Vagina (tissue), 2 donors: ENCODE measurements at regions not wholly inside any gene's neighbourhood (a gene's known extent, or its start where the extent isn't known, plus 50 kb on each side); places are given as distances from the start of the nearest gene placed in this dataset.

Experiments used
- DNase-seq, 2 donors: peaks; one replicate each; pipeline ENCODE4 v3.0.0-alpha.2; 2017; ENCODE audit errors: extremely low spot score in 2 of 2
- H3K27ac ChIP-seq: fragments of 200-600 bp; sonication (generic); one replicate; pipeline ENCODE4 v1.5.1; 2019
- H3K27me3 ChIP-seq: fragments of 200-600 bp; sonication (generic); one replicate; pipeline ENCODE4 v1.5.1; 2019
- H3K36me3 ChIP-seq, 2 donors: fragments of 200-600 bp; sonication (generic); one replicate each; pipeline ENCODE4 v1.5.1; 2017 to 2019
- H3K4me1 ChIP-seq: fragments of 200-600 bp; sonication (generic); one replicate; pipeline ENCODE4 v1.5.1; 2019
- H3K4me3 ChIP-seq, 2 donors: fragments of 200-600 bp; sonication (generic); 1 replicate in 1 of 2; 2 replicates in 1 of 2; pipeline ENCODE4 v1.5.1; 2016 to 2019
- H3K9me3 ChIP-seq: fragments of 200-600 bp; sonication (generic); one replicate; pipeline ENCODE4 v1.5.1; 2019
- POLR2A ChIP-seq, 2 donors: fragments of 450-650 bp; IDR thresholded peaks; one replicate each; pipeline ENCODE4 v1.6.1; 2017; ENCODE audit warnings: antibody characterized with exemption in 2 of 2, mild to moderate bottlenecking in 2 of 2, moderate library complexity in 2 of 2
- POLR2AphosphoS5 ChIP-seq, 2 donors: sonication (generic); formaldehyde crosslinking; IDR thresholded peaks; one replicate each; pipeline ENCODE4 v1.9.0; 2017; ENCODE audit warnings: antibody characterized with exemption in 2 of 2, mild to moderate bottlenecking in 2 of 2, low read depth in 1 of 2; ENCODE audit not compliant: insufficient read depth in 1 of 2
- intact Hi-C: fragments of 100-400 bp; cut with DNase I; formaldehyde crosslinking; loops from one replicate; pipeline ENCODE4 v1.15.1; 2023
- TF ChIP-seq, protein P1 (sequence below), 3 experiments: fragments of 450-650 bp in 2 of 3; fragments of 200-600 bp in 1 of 3; sonication (generic) in 1 of 3; IDR thresholded peaks; one replicate each; pipeline ENCODE4 v1.5.1; 2017 to 2019; ENCODE audit warnings: antibody characterized with exemption in 3 of 3, mild to moderate bottlenecking in 2 of 3, moderate library complexity in 2 of 3

DNA sequence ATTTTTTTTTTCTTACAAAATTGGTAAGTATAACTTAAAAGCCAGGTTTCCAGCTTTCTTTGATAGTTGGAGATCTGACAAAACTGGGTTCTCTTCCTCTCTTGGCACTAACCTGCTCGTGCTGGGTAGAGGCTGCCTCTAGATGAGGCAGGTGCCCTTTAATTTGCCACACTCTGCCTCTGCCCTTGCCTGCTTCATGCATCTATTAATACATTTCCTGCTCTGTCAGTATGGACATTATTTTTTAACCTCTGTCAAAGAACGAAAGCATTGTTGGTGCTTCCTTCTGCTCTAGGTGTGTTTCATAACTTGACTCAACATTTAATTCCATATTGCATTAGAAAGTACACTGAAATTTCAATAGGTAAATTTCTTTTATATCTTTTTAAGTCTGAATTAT is 490.7 kb upstream of the ZEB2 start:
- intact Hi-C loops = no loop called here
- Histone ChIP-seq H3K36me3 (no peaks in the 10 kb centered on the region), H3K27me3 (no peaks in the 10 kb centered on the region), H3K4me1 (peaks cover 13% of the 10 kb centered on the region), H3K9me3 (no peaks in the 10 kb centered on the region), H3K27ac (no peak overlapping the region), H3K4me3 (no peak overlapping the region)
- DNase-seq = no peak
- TF ChIP-seq, protein P1, sequence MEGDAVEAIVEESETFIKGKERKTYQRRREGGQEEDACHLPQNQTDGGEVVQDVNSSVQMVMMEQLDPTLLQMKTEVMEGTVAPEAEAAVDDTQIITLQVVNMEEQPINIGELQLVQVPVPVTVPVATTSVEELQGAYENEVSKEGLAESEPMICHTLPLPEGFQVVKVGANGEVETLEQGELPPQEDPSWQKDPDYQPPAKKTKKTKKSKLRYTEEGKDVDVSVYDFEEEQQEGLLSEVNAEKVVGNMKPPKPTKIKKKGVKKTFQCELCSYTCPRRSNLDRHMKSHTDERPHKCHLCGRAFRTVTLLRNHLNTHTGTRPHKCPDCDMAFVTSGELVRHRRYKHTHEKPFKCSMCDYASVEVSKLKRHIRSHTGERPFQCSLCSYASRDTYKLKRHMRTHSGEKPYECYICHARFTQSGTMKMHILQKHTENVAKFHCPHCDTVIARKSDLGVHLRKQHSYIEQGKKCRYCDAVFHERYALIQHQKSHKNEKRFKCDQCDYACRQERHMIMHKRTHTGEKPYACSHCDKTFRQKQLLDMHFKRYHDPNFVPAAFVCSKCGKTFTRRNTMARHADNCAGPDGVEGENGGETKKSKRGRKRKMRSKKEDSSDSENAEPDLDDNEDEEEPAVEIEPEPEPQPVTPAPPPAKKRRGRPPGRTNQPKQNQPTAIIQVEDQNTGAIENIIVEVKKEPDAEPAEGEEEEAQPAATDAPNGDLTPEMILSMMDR (IDR thresholded peaks at IDR 0.05) = no peak
- TF ChIP-seq POLR2AphosphoS5 (IDR thresholded peaks at IDR 0.05; ENCODE audit: insufficient read depth in 1 of 2, low read depth in 1 of 2) (no peak), POLR2A (IDR thresholded peaks at IDR 0.05) (no peak)

DNA sequence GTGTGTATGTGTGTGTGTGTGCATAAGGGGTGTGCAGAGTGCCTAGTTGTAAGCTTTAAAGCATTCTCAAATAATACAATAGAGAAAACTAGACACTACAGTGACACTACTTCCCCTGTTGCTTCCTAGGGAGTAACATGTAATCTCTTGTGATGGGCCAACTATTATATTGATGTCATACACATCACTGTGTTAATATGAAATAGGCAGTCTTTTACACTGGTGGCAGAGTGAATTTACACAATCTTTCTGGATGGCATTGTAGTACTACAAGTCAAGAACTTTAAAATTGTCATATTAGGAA is 488.0 kb upstream of the ZEB2 start:
- Histone ChIP-seq H3K4me1 (peaks cover 13% of the 10 kb centered on the region), H3K9me3 (no peaks in the 10 kb centered on the region), H3K36me3 (no peaks in the 10 kb centered on the region), H3K4me3 (peak overlapping the region in 1 of 2 donors; percentile 4), H3K27me3 (no peaks in the 10 kb centered on the region), H3K27ac (peak overlapping the region; percentile 60)
- TF ChIP-seq, protein P1 (IDR thresholded peaks at IDR 0.05) = no peak
- TF ChIP-seq POLR2A (IDR thresholded peaks at IDR 0.05) (no peak), POLR2AphosphoS5 (IDR thresholded peaks at IDR 0.05; ENCODE audit: insufficient read depth in 1 of 2, low read depth in 1 of 2) (no peak)
- intact Hi-C loops = no loop called here
- DNase-seq = no peak

DNA sequence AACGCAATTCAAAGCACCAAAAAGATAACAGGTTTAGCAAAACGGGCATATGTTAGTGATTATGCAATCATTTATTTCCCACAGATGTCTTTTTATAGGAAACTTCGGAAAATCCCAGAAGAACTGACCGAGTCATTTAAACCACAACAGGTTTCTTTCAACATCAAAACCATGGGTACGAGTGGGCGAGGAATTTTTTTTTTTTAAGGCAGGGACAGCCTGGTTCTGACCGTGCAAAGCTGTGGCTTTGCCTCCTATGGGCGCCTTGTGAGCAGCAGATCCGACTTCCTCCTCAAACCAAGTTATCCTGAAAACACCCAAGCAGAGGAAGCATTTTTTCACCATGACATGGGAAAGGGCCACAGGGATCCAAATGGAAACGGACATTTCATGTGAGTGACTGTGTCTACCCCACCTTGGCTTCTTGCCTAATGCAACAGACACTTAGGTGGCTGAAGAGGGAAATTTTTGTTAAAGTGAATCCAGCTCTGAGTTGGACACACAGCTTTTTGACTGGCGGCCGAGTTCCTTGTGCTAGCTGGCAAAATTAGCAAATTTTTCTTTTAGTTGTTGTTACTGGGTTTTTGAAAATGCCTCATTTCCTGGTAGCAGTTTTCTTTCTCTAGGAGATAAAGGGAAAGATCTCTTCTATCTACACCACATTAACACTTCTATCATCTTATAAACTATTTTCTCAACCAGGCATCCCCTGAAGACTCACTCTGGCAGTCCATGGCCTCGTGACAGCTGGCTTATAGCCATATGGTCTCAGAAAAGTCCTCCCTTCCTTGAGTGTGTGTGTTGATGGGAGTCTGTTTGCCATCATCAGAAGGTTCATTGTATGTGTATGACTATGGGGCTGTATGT is 487.4 kb upstream of the ZEB2 start:
- no peaks in the 10 kb centered on the region for H3K36me3 ChIP-seq
- peak overlapping the region in 1 of 2 donors; percentile 4 for H3K4me3 ChIP-seq
- intact Hi-C loops = no loop called here
- no peaks in the 10 kb centered on the region for H3K9me3 ChIP-seq
- no peaks in the 10 kb centered on the region for H3K27me3 ChIP-seq
- TF ChIP-seq POLR2A (IDR thresholded peaks at IDR 0.05) (no peak), POLR2AphosphoS5 (IDR thresholded peaks at IDR 0.05; ENCODE audit: insufficient read depth in 1 of 2, low read depth in 1 of 2) (no peak)
- TF ChIP-seq, protein P1 (IDR thresholded peaks at IDR 0.05) = no peak
- no peak for DNase-seq
- peak overlapping the region; percentile 60 for H3K27ac ChIP-seq
- peaks cover 8% of the 10 kb centered on the region for H3K4me1 ChIP-seq

GRCh38 chr2:145002624-145003023 is 482.7 kb upstream of the ZEB2 start:
- no peak for DNase-seq
- intact Hi-C loops = no loop called here
- no peak overlapping the region for H3K4me3 ChIP-seq
- peaks cover 11% of the 10 kb centered on the region for H3K4me1 ChIP-seq
- TF ChIP-seq POLR2AphosphoS5 (IDR thresholded peaks at IDR 0.05; ENCODE audit: insufficient read depth in 1 of 2, low read depth in 1 of 2) (no peak), POLR2A (IDR thresholded peaks at IDR 0.05) (no peak)
- TF ChIP-seq, protein P1 (IDR thresholded peaks at IDR 0.05) = no peak
- no peaks in the 10 kb centered on the region for H3K27me3 ChIP-seq
- H3K27ac ChIP-seq = no peak overlapping the region
- H3K9me3 ChIP-seq = no peaks in the 10 kb centered on the region
- no peaks in the 10 kb centered on the region for H3K36me3 ChIP-seq

DNA sequence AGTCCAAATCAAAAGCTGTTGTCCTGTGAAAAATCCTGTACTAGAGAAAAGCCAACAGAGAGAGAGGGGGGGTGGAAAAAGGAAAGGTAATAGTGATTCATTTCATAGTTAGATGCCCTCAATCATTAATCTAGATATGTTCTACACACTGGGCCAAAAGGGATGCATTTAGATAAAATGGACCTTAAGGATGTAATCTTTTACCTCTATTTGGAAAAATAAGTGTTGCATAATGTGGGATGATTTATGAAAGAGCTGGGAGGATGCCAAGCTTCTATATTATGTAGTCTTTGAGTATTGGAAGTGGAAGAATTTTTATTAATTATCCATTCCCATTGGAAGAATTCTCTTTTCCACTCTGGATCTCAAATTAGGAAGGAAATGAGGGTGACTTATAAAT is 480.5 kb upstream of the ZEB2 start:
- no peaks in the 10 kb centered on the region for H3K9me3 ChIP-seq
- H3K36me3 ChIP-seq = no peaks in the 10 kb centered on the region
- no peak overlapping the region for H3K27ac ChIP-seq
- no peak overlapping the region for H3K4me3 ChIP-seq
- intact Hi-C loops = no loop called here
- H3K4me1 ChIP-seq = peaks cover 11% of the 10 kb centered on the region
- no peak for DNase-seq
- no peaks in the 10 kb centered on the region for H3K27me3 ChIP-seq
- no peak for TF ChIP-seq POLR2AphosphoS5 (IDR thresholded peaks at IDR 0.05; ENCODE audit: insufficient read depth in 1 of 2, low read depth in 1 of 2)
- TF ChIP-seq, protein P1 (IDR thresholded peaks at IDR 0.05) = no peak
- no peak for TF ChIP-seq POLR2A (IDR thresholded peaks at IDR 0.05)
